Mesenchymal stem cell (in vitro differentiated cells and primary cell): ENCODE measurements at regions not wholly inside any gene's neighbourhood (a gene's known extent, or its start where the extent isn't known, plus 50 kb on each side); places are given as distances from the start of the nearest gene placed in this dataset.
"Not testable (repeated sequence)": the region's sequence is repeated elsewhere in the genome, so short reads cannot be mapped to it uniquely, and the experiment has no call there.

ENCODE experiments used
- DNase-seq: peaks from one replicate; pipeline ENCODE4 v3.0.0-alpha.2; 2013
- H2AFZ ChIP-seq: one replicate; pipeline ENCODE4 v1.6.1; 2013; ENCODE audit warnings: low read depth, mild to moderate bottlenecking, control low read depth, inconsistent platforms, low read length, moderate library complexity
- H2AK5ac ChIP-seq: 2 replicates; pipeline ENCODE4 v1.6.1; 2013; ENCODE audit warnings: low read length, moderate library complexity, mild to moderate bottlenecking, inconsistent platforms; ENCODE audit not compliant: severe bottlenecking
- H2BK120ac ChIP-seq: one replicate; pipeline ENCODE4 v1.6.1; 2013; ENCODE audit warnings: low read depth, mild to moderate bottlenecking, inconsistent platforms, low read length, moderate library complexity
- H2BK12ac ChIP-seq, 2 experiments: one replicate each; pipeline ENCODE4 v1.6.1; 2013; ENCODE audit warnings: inconsistent platforms in 2 of 2, low read length in 2 of 2, mild to moderate bottlenecking in 2 of 2, moderate library complexity in 2 of 2, control low read depth in 1 of 2
- H2BK15ac ChIP-seq: one replicate; pipeline ENCODE4 v1.6.1; 2013; ENCODE audit warnings: mild to moderate bottlenecking, low read depth, inconsistent platforms; ENCODE audit not compliant: poor library complexity, severe bottlenecking
- H2BK5ac ChIP-seq: 2 replicates; pipeline ENCODE4 v1.6.1; 2013; ENCODE audit warnings: low read depth, mild to moderate bottlenecking, low read length, control low read depth, inconsistent platforms; ENCODE audit not compliant: poor library complexity, severe bottlenecking
- H3K14ac ChIP-seq, 2 experiments: one replicate each; pipeline ENCODE4 v1.6.1; 2013; ENCODE audit warnings: inconsistent platforms in 2 of 2, low read length in 2 of 2, control low read depth in 1 of 2, mild to moderate bottlenecking in 1 of 2, moderate library complexity in 1 of 2
- H3K18ac ChIP-seq, 2 experiments: one replicate each; pipeline ENCODE4 v1.6.1; 2013; ENCODE audit warnings: inconsistent platforms in 2 of 2, low read length in 2 of 2, control low read depth in 1 of 2, low read depth in 1 of 2, mild to moderate bottlenecking in 1 of 2
- H3K23ac ChIP-seq, 2 experiments: one replicate each; pipeline ENCODE4 v1.6.1; 2013; ENCODE audit warnings: inconsistent platforms in 2 of 2, low read length in 2 of 2, mild to moderate bottlenecking in 2 of 2, moderate library complexity in 2 of 2, control low read depth in 1 of 2
- H3K27ac ChIP-seq: 2 replicates; pipeline ENCODE4 v1.5.1; 2013; ENCODE audit warnings: mild to moderate bottlenecking, moderate library complexity, low read length, control low read depth, inconsistent platforms; ENCODE audit not compliant: poor library complexity, severe bottlenecking
- H3K27me3 ChIP-seq, 2 experiments: 2 replicates each; pipeline versions ENCODE4 v1.6.1 to v1.7.0; 2013; ENCODE audit warnings: low read length in 2 of 2, mild to moderate bottlenecking in 2 of 2, moderate library complexity in 2 of 2, control low read depth in 1 of 2, inconsistent platforms in 1 of 2; ENCODE audit not compliant: control insufficient read depth in 1 of 2, insufficient read depth in 1 of 2
- H3K36me3 ChIP-seq, 2 experiments: 2 replicates each; pipeline versions ENCODE4 v1.6.1 to v1.7.0; 2013; ENCODE audit warnings: low read length in 2 of 2, control low read depth in 1 of 2, inconsistent platforms in 1 of 2, low read depth in 1 of 2, mild to moderate bottlenecking in 1 of 2; ENCODE audit not compliant: insufficient read depth in 2 of 2, control insufficient read depth in 1 of 2
- H3K4ac ChIP-seq, 2 experiments: one replicate each; pipeline ENCODE4 v1.6.1; 2013; ENCODE audit warnings: inconsistent platforms in 2 of 2, low read length in 2 of 2, mild to moderate bottlenecking in 2 of 2, moderate library complexity in 2 of 2, control low read depth in 1 of 2, low read depth in 1 of 2
- H3K4me1 ChIP-seq: 2 replicates; pipeline ENCODE4 v1.6.1; 2013; ENCODE audit warnings: low read depth, low read length, control low read depth; ENCODE audit not compliant: control insufficient read depth, insufficient read depth
- H3K4me2 ChIP-seq: 2 replicates; pipeline ENCODE4 v1.6.1; 2013; ENCODE audit warnings: low read length, mild to moderate bottlenecking, inconsistent platforms; ENCODE audit not compliant: poor library complexity, severe bottlenecking
- H3K4me3 ChIP-seq, 2 experiments: 2 replicates each; pipeline versions ENCODE4 v1.5.1 to v1.7.0; 2013; ENCODE audit warnings: low read length in 2 of 2, mild to moderate bottlenecking in 2 of 2, control low read depth in 1 of 2, low read depth in 1 of 2; ENCODE audit not compliant: insufficient read depth in 1 of 2
- H3K79me1 ChIP-seq: replicated peaks from 2 replicates; pipeline ENCODE4 v1.6.1; 2013; ENCODE audit warnings: mild to moderate bottlenecking, control low read depth, low read length, inconsistent platforms; ENCODE audit not compliant: poor library complexity, severe bottlenecking
- H3K9ac ChIP-seq: 2 replicates; pipeline ENCODE4 v1.7.0; 2013; ENCODE audit warnings: mild to moderate bottlenecking, low read length, moderate library complexity
- H3K9me3 ChIP-seq: 2 replicates; pipeline ENCODE4 v1.7.0; 2013; ENCODE audit warnings: mild to moderate bottlenecking, low read length; ENCODE audit not compliant: control insufficient read depth
- H4K8ac ChIP-seq: one replicate; pipeline ENCODE4 v1.6.1; 2013; ENCODE audit warnings: inconsistent platforms, mild to moderate bottlenecking, low read length, moderate library complexity
- H4K91ac ChIP-seq: one replicate; pipeline ENCODE4 v1.6.1; 2013; ENCODE audit warnings: mild to moderate bottlenecking, low read length, inconsistent platforms
- WGBS: methylation state at CpG from one replicate; pipeline ENCODE4 v1.1.7; 2013; ENCODE audit warnings: mixed read lengths; 5-methylcytosine and 5-hydroxymethylcytosine counted together

GRCh38 chr7:19275000-19275399, 129.8 kb upstream of the FERD3L start:
- no peaks in the 10 kb centered on the region for H3K79me1 ChIP-seq

GRCh38 chr7:19272329-19272728, 127.1 kb upstream of the FERD3L start:
- H3K14ac ChIP-seq, H2AFZ ChIP-seq, H3K27me3 ChIP-seq, H2BK120ac ChIP-seq, H4K8ac ChIP-seq, H3K4me2 ChIP-seq, H3K27ac ChIP-seq, H3K4me1 ChIP-seq, H2BK5ac ChIP-seq, H3K36me3 ChIP-seq, H3K79me1 ChIP-seq, H3K18ac ChIP-seq, DNase-seq, H3K4ac ChIP-seq, H3K23ac ChIP-seq, H2BK12ac ChIP-seq, H2AK5ac ChIP-seq, H3K4me3 ChIP-seq, H2BK15ac ChIP-seq, H3K9me3 ChIP-seq, H3K9ac ChIP-seq, H4K91ac ChIP-seq: not testable (repeated sequence)
- 94% methylated on average over 6 of the region's 6 CpGs for WGBS

More at GRCh38 chr7:19275000-19275399, 129.8 kb upstream of the FERD3L start:
- peaks cover 27% of the 10 kb centered on the region for H3K9me3 ChIP-seq
- H2AFZ ChIP-seq: no peak overlapping the region
- H3K4me1 ChIP-seq: no peaks in the 10 kb centered on the region
- H3K23ac ChIP-seq: no peak overlapping the region
- no peak overlapping the region for H2BK5ac ChIP-seq
- no peak overlapping the region for H2BK120ac ChIP-seq
- DNase-seq: no peak
- no peak overlapping the region for H3K27ac ChIP-seq
- H4K8ac ChIP-seq: no peak overlapping the region
- no peaks in the 10 kb centered on the region for H3K36me3 ChIP-seq
- no peak overlapping the region for H3K4me2 ChIP-seq
- no peak overlapping the region for H3K18ac ChIP-seq
- H4K91ac ChIP-seq: no peak overlapping the region
- no peak overlapping the region for H3K14ac ChIP-seq
- H2AK5ac ChIP-seq: no peak overlapping the region
- no peak overlapping the region for H2BK12ac ChIP-seq
- H3K4me3 ChIP-seq: no peak overlapping the region
- H3K9ac ChIP-seq: no peak overlapping the region
- no peak overlapping the region for H2BK15ac ChIP-seq
- H3K27me3 ChIP-seq: no peaks in the 10 kb centered on the region
- H3K4ac ChIP-seq: no peak overlapping the region

DNA sequence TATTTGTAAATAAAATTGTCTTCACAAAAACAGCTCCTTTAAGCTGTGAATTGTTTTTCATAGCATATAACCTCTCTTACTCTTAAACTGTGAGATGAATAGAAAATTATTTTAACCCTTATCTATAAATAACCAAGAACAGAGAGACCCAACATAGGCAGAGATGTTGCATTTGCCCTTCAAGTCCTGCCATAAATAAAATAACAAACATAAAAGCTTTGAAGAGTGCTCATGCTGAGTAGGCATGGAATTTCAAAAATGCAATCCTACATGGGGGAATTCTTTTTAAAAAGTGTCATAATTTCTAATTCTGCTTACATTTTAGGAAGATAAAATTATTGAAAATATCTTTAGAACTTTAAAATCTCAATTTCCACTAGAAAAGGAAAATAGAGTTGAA, 124.1 kb upstream of the FERD3L start:
- Histone ChIP-seq H3K18ac (no peak overlapping the region), H3K4ac (no peak overlapping the region), H2AK5ac (no peak overlapping the region), H3K79me1 (no peaks in the 10 kb centered on the region), H3K4me2 (no peak overlapping the region), H3K4me1 (no peaks in the 10 kb centered on the region), H2BK120ac (no peak overlapping the region), H4K91ac (no peak overlapping the region), H2AFZ (no peak overlapping the region), H3K9me3 (no peaks in the 10 kb centered on the region), H4K8ac (no peak overlapping the region), H3K27me3 (no peaks in the 10 kb centered on the region), H3K36me3 (no peaks in the 10 kb centered on the region), H2BK15ac (no peak overlapping the region), H2BK12ac (no peak overlapping the region), H3K4me3 (no peak overlapping the region), H3K23ac (no peak overlapping the region), H3K27ac (no peak overlapping the region), H3K14ac (no peak overlapping the region), H3K9ac (no peak overlapping the region), H2BK5ac (no peak overlapping the region)
- no peak for DNase-seq

- H3K18ac ChIP-seq: no peak overlapping the region
- H3K4me1 ChIP-seq: no peaks in the 10 kb centered on the region
- no peak overlapping the region for H3K23ac ChIP-seq
- no peaks in the 10 kb centered on the region for H3K9me3 ChIP-seq
- no peak overlapping the region for H2BK5ac ChIP-seq
- no peaks in the 10 kb centered on the region for H3K36me3 ChIP-seq
- no peak overlapping the region for H3K9ac ChIP-seq
- H3K4me2 ChIP-seq: no peak overlapping the region
- no peak overlapping the region for H2AFZ ChIP-seq
- H3K79me1 ChIP-seq: no peaks in the 10 kb centered on the region
- no peak overlapping the region for H2BK120ac ChIP-seq
- H3K14ac ChIP-seq: no peak overlapping the region
- no peak overlapping the region for H2BK15ac ChIP-seq
- no peak for DNase-seq
- H2BK12ac ChIP-seq: no peak overlapping the region
- no peaks in the 10 kb centered on the region for H3K27me3 ChIP-seq
- H3K27ac ChIP-seq: no peak overlapping the region
- H3K4ac ChIP-seq: no peak overlapping the region
- no peak overlapping the region for H4K8ac ChIP-seq
- H2AK5ac ChIP-seq: no peak overlapping the region
- H4K91ac ChIP-seq: no peak overlapping the region
- 100% methylated on average over 1 of the region's 2 CpGs for WGBS
- no peak overlapping the region for H3K4me3 ChIP-seq
Measured at GRCh38 chr7:19268737-19269136, 123.5 kb upstream of the FERD3L start.
